Upper lobe of left lung (tissue), 4 donors: ENCODE measurements at regions not wholly inside any gene's neighbourhood (a gene's known extent, or its start where the extent isn't known, plus 50 kb on each side); places are given as distances from the start of the nearest gene placed in this dataset.

Source experiments
- CTCF ChIP-seq, 6 experiments: fragments of 450-650 bp in 4 of 6; fragments of 200-600 bp in 2 of 6; sonication (generic) in 2 of 6; IDR thresholded peaks; one replicate each; pipeline ENCODE4 v1.5.1; 2016 to 2019; ENCODE audit warnings: antibody characterized with exemption in 6 of 6
- EP300 ChIP-seq, 4 donors: sonication (generic); formaldehyde crosslinking; IDR thresholded peaks; one replicate each; pipeline ENCODE4 v1.5.1; 2017; ENCODE audit warnings: antibody characterized with exemption in 4 of 4, control low read depth in 2 of 4
- POLR2A ChIP-seq, 4 donors: fragments of 450-650 bp; IDR thresholded peaks; one replicate each; pipeline ENCODE4 v1.5.1; 2016 to 2017; ENCODE audit warnings: antibody characterized with exemption in 4 of 4, mild to moderate bottlenecking in 2 of 4
- POLR2AphosphoS5 ChIP-seq, 2 donors: sonication (generic); formaldehyde crosslinking; IDR thresholded peaks; one replicate each; pipeline ENCODE4 v1.5.1; 2017; ENCODE audit warnings: antibody characterized with exemption in 2 of 2

- no peak for TF ChIP-seq POLR2AphosphoS5 (IDR thresholded peaks at IDR 0.05)
- TF ChIP-seq CTCF (IDR thresholded peaks at IDR 0.05): no peak
- no peak for TF ChIP-seq POLR2A (IDR thresholded peaks at IDR 0.05)
- no peak for TF ChIP-seq EP300 (IDR thresholded peaks at IDR 0.05)
Measured at GRCh38 chr1:116847688-116848531, 61.8 kb upstream of the PTGFRN start.
